ENCODE measurements at regions not wholly inside any gene's neighbourhood (a gene's known extent, or its start where the extent isn't known, plus 50 kb on each side); places are given as distances from the start of the nearest gene placed in this dataset.

- no peak for DNase-seq
These were observed 636.9 kb upstream of the BOD1L1 start for GRCh38 chr4:14264437-14264836.

GRCh38 chr4:14265651-14266050 is 638.1 kb upstream of the BOD1L1 start:
- DNase-seq = no peak

- DNase-seq = no peak
These were observed 640.0 kb upstream of the BOD1L1 start for GRCh38 chr4:14267373-14268060.

DNA sequence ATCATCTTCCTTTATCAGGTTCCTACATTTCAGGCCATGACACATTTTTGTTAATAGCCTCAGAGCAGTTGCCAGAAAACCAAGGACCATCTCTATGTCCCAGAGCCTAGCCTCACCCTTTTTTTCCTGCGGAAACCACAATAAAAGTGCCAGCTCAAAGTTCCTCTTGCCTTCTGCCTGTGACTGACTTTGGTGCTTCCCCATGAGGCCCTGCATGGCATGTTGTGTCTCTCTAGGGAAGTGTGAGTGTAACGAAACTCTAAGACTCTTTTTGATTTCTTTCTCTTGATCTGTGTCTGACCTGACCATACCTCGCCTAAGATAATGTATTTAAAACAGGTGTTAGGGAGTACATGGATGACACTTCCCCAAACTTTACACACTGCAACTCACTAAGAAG is 642.3 kb upstream of the BOD1L1 start:
- no peak for DNase-seq

DNA sequence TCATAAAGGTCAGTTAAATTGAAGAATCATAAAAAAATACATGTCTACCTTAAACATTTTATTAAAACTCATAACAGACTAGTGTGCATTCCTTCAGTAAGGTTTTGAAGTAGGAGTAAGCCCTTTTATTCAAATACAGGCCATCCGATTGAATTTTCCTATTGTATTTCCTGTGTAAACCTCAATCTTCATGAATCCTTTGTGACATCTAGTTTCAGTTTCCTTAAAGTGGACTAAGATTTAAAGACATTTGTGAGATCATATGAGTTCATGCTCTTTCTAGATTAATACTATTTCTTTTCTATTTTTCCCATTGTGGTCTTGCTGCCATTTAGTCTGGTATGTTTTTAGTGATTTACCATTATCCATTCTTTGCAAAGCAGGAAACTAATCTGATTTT is 644.7 kb upstream of the BOD1L1 start:
- DNase-seq = no peak

DNA sequence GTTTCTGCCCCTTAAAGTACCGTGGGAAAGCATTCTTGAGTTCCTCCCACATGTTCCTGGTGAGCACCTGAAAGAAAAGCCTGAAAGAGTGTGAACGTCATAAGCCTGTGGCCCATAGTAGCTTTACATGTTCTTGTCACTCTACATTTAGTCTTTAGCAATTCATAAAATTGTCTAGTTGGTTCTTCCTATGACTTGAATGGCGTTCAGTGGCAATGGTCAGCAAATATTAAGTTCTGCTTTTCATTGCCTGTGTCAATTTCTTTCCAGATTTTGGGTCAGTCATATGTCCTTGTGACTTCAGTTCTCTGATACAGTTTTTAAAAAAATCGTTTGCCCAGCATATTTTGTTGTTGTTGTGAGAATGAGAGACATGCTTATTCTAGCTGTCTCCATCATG is 650.0 kb upstream of the BOD1L1 start:
- DNase-seq = no peak

DNA sequence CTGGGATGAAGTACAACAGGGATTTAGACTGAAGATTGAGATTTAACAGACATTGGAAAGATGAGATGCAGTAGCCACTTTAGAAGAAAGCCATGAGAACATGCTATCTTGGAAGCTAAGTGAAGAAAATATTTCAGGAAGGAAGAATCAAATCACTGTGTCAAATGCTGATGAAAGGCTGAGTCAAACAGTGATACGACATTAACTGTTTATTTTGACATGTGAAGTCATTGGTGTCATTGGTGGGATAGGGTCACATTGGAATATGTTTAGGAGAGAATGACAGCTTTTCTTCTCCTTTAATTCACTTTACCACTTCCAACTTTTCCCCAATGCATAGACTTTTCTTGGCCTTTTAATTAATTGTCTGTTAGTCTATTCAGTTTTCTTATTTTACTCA is 653.0 kb upstream of the BOD1L1 start:
- DNase-seq = no peak

- DNase-seq = no peak
These were observed 657.1 kb upstream of the BOD1L1 start for GRCh38 chr4:14284578-14284977.

GRCh38 chr4:14289708-14290107 is 662.2 kb upstream of the BOD1L1 start:
- no peak for DNase-seq

GRCh38 chr4:14293582-14293981 is 666.1 kb upstream of the BOD1L1 start:
- DNase-seq = no peak

GRCh38 chr4:14294611-14295010 is 667.1 kb upstream of the BOD1L1 start:
- DNase-seq = no peak

- no peak for DNase-seq
These were observed 671.6 kb upstream of the BOD1L1 start for GRCh38 chr4:14299166-14299565.

GRCh38 chr4:14302021-14302420 is 674.5 kb upstream of the BOD1L1 start:
- DNase-seq = no peak

- no peak for DNase-seq
These were observed 676.3 kb upstream of the BOD1L1 start for GRCh38 chr4:14303856-14304255.

DNA sequence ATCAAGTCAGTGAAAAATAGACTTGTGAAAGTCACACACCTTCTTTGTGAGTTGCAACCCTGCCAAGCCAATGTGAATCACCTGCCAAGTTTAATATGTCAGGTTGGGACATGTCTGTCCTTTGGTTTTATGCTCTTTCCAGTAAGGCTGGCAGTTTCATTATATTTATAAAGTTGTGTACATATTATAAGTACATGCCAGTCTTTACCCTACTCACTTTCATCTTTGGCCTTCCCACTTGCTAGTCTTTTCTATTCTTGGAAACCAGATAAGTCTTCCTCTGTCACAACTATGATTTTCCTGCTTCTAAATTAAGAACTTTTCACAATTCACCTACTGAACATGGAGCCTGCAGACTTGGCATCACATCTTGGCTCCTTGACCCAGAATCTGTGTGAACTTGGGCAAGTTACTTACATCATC is 680.7 kb upstream of the BOD1L1 start:
- DNase-seq = no peak

DNA sequence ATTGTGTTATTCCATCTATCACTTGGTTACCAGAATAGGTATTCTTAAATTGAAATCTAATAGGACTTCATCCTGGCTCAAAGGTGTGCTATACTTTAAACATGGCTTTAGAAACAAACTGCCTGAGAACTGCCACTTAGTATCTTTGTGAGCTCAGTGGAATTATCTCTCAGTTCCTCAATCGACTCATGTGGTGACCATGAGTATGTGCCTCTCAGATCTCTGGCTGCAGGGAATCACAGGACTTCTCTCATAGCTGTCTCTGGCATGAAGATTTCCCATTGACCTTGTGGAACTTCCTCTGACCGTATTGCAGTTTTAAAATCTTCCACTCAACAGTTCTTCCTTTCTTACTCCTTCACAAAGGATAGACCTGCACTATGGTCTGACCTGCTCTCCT is 681.9 kb upstream of the BOD1L1 start:
- DNase-seq = no peak

GRCh38 chr4:14313757-14314156 is 686.2 kb upstream of the BOD1L1 start:
- no peak for DNase-seq

DNA sequence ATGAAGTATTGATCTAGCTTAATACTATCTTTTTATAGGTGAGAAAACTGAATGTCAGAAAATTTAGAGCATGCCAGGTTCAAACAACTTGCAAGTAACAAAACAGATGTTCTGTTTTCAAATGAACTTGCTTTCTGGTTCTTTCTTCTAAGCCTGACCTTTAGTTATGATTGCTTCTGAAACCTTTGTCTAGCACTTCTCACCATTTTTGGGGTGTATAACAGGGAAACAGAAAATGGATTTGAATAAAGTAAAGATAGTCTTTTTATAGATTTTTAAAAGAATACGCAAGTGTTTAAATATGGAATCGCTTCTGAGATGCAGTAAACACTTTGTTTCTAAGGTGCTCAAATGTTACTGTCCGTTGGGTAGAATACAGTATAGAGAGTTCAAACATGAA is 687.2 kb upstream of the CPEB2 start:
- no peak for DNase-seq

DNA sequence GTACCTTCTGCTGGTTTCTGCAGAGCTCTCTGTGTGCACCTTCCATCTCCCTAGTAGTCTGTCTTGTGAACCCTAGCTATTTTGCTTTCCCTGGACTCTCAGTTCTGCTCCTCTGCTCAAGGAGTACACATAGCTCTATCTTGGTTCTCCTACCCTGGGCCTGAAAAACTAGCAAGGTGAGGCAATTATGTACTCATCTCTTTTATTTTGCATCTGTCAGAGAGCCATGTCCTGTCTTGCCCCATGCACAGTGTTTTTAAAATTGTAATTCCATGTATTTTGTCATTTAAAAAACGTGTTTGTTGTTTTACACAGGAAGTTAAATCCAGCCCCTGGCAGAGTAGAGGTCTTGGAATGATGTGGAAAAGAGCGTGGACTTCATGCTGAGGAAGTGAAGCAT is 684.9 kb upstream of the CPEB2 start:
- no peak for DNase-seq

- no peak for DNase-seq
These were observed 683.6 kb upstream of the CPEB2 start for GRCh38 chr4:14318671-14319070.

- DNase-seq = no peak
These were observed 680.6 kb upstream of the CPEB2 start for GRCh38 chr4:14321723-14322122.

GRCh38 chr4:14323191-14323590 is 679.1 kb upstream of the CPEB2 start:
- DNase-seq = no peak

DNA sequence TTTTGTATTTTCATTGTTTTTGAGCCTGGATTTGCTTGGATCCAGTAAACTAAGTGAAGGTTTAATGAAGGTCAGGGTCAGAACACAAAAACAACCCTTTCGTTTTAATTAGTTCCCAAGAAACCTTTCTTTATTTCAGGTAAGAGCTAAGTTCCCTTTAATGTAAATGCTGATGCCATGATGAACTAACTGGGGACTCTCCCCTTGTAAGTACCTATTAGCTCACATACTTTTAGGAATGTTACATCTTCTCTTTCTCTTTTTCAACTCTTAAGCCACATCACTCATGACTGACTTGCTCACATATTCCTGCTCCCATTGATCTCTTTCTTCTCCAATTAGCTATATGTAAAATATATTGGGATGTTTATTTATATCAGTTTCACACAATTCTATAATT is 673.1 kb upstream of the CPEB2 start:
- DNase-seq = no peak

DNA sequence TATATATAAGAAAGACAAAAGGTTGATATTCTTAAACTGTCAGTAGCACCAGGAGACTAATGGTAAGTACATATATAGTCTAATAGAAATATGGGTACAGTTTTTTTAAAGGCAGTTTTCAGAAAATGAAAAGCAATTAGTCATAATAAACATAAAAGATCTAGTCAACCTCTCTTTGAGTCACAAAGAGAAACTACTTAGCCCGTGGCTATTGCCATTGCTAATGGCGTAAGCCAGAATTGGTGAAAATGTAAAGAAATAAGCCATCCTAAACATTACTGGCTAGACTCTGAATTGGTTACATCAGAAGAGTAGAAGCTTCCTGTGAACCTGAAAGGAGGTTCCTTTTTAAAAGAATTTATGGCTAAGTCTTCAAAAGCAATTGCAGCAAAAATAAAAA is 668.7 kb upstream of the CPEB2 start:
- no peak for DNase-seq

- DNase-seq = no peak
These were observed 668.1 kb upstream of the CPEB2 start for GRCh38 chr4:14334166-14334565.

- no peak for DNase-seq
These were observed 666.4 kb upstream of the CPEB2 start for GRCh38 chr4:14335872-14336271.

All from left hindlimb (tissue), 1 donor.